Peyer's patch (tissue), 4 donors: ENCODE measurements at regions not wholly inside any gene's neighbourhood (a gene's known extent, or its start where the extent isn't known, plus 50 kb on each side); places are given as distances from the start of the nearest gene placed in this dataset.

Experiments
- POLR2A ChIP-seq, 2 donors: fragments of 450-650 bp; IDR thresholded peaks; one replicate each; pipeline ENCODE4 v1.5.1; 2017; ENCODE audit warnings: antibody characterized with exemption in 2 of 2, mild to moderate bottlenecking in 2 of 2, moderate library complexity in 2 of 2
- TF ChIP-seq, protein P1 (sequence below), 6 experiments: fragments of 450-650 bp in 4 of 6; fragments of 200-600 bp in 2 of 6; sonication (generic) in 1 of 6; IDR thresholded peaks; one replicate each; pipeline ENCODE4 v1.5.1; 2017 to 2019; ENCODE audit warnings: antibody characterized with exemption in 6 of 6, mild to moderate bottlenecking in 3 of 6, moderate library complexity in 1 of 6

DNA sequence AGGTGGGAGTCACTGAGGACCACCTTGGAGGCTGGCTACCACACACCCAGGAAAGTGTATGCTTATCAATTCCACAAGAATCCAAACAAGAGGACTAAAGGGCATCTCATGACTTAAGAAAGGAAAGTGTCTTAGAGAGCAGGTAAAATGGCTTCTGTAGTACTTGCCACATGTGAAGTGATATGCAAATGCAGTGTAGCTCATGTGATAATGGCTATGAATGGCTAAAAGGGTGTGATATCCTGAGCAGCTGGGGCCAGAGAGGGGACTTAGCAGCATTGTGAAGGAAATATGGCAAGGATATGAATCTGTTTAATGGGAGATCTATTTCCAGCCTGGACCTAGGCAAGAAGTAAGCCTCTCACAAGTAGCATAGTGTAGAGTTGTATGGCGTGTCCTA lies 90.5 kb downstream of the BUB3 start:
- TF ChIP-seq, protein P1, sequence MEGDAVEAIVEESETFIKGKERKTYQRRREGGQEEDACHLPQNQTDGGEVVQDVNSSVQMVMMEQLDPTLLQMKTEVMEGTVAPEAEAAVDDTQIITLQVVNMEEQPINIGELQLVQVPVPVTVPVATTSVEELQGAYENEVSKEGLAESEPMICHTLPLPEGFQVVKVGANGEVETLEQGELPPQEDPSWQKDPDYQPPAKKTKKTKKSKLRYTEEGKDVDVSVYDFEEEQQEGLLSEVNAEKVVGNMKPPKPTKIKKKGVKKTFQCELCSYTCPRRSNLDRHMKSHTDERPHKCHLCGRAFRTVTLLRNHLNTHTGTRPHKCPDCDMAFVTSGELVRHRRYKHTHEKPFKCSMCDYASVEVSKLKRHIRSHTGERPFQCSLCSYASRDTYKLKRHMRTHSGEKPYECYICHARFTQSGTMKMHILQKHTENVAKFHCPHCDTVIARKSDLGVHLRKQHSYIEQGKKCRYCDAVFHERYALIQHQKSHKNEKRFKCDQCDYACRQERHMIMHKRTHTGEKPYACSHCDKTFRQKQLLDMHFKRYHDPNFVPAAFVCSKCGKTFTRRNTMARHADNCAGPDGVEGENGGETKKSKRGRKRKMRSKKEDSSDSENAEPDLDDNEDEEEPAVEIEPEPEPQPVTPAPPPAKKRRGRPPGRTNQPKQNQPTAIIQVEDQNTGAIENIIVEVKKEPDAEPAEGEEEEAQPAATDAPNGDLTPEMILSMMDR (IDR thresholded peaks at IDR 0.05), result no peak
- no peak for TF ChIP-seq POLR2A (IDR thresholded peaks at IDR 0.05)
